ENCODE measurements at regions not wholly inside any gene's neighbourhood (a gene's known extent, or its start where the extent isn't known, plus 50 kb on each side); places are given as distances from the start of the nearest gene placed in this dataset.

- TF ChIP-seq EZH2 (IDR thresholded peaks at IDR 0.05; ENCODE audit: borderline replicate concordance, low read length): no peak
- TF ChIP-seq, protein P1, sequence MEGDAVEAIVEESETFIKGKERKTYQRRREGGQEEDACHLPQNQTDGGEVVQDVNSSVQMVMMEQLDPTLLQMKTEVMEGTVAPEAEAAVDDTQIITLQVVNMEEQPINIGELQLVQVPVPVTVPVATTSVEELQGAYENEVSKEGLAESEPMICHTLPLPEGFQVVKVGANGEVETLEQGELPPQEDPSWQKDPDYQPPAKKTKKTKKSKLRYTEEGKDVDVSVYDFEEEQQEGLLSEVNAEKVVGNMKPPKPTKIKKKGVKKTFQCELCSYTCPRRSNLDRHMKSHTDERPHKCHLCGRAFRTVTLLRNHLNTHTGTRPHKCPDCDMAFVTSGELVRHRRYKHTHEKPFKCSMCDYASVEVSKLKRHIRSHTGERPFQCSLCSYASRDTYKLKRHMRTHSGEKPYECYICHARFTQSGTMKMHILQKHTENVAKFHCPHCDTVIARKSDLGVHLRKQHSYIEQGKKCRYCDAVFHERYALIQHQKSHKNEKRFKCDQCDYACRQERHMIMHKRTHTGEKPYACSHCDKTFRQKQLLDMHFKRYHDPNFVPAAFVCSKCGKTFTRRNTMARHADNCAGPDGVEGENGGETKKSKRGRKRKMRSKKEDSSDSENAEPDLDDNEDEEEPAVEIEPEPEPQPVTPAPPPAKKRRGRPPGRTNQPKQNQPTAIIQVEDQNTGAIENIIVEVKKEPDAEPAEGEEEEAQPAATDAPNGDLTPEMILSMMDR (IDR thresholded peaks at IDR 0.05; ENCODE audit: low read length): no peak
- H3K4me2 ChIP-seq (ENCODE audit: low read length): no peak overlapping the region
These were observed 474.3 kb downstream of the ATP23 start for GRCh38 chr12:58415716-58416115.

GRCh38 chr12:58416236-58416635 lies 474.9 kb downstream of the ATP23 start:
- H3K9ac ChIP-seq (ENCODE audit: low read length): no peak overlapping the region

More at GRCh38 chr12:58415716-58416115, 474.3 kb downstream of the ATP23 start:
- Histone ChIP-seq H3K9ac (ENCODE audit: low read length) (no peak overlapping the region), H3K27me3 (ENCODE audit: insufficient read depth, low read length) (no peaks in the 10 kb centered on the region), H3K79me2 (ENCODE audit: insufficient read depth, low read length) (no peaks in the 10 kb centered on the region), H4K20me1 (ENCODE audit: insufficient read depth, low read length) (no peaks in the 10 kb centered on the region), H3K9me3 (ENCODE audit: low read length) (no peaks in the 10 kb centered on the region), H3K27ac (ENCODE audit: low read depth, low read length, poor library complexity, severe bottlenecking) (no peak overlapping the region), H3F3A (ENCODE audit: insufficient read depth, low read length) (no peaks in the 10 kb centered on the region), H3K4me1 (ENCODE audit: insufficient read depth, low read length, severe bottlenecking) (no peaks in the 10 kb centered on the region), H3K36me3 (ENCODE audit: insufficient read depth, low read length) (no peaks in the 10 kb centered on the region), H3K9me2 (ENCODE audit: low read depth, low read length) (no peaks in the 10 kb centered on the region), H2AFZ (ENCODE audit: low read length) (no peak overlapping the region), H3K4me3 (ENCODE audit: low read depth, low read length, poor library complexity, severe bottlenecking) (no peak overlapping the region)

GRCh38 chr12:58419196-58419760 lies 477.9 kb downstream of the ATP23 start:
- Histone ChIP-seq H2AFZ (ENCODE audit: low read length) (no peak overlapping the region), H3K4me3 (ENCODE audit: low read depth, low read length, poor library complexity, severe bottlenecking) (no peak overlapping the region)
- TF ChIP-seq EZH2 (IDR thresholded peaks at IDR 0.05; ENCODE audit: borderline replicate concordance, low read length): no peak
- TF ChIP-seq, protein P1 (IDR thresholded peaks at IDR 0.05; ENCODE audit: low read length): no peak

More at GRCh38 chr12:58416236-58416635, 474.9 kb downstream of the ATP23 start:
- no peaks in the 10 kb centered on the region for H4K20me1 ChIP-seq (ENCODE audit: insufficient read depth, low read length)
- no peak overlapping the region for H3K4me2 ChIP-seq (ENCODE audit: low read length)
- no peaks in the 10 kb centered on the region for H3F3A ChIP-seq (ENCODE audit: insufficient read depth, low read length)
- H3K36me3 ChIP-seq (ENCODE audit: insufficient read depth, low read length): no peaks in the 10 kb centered on the region
- H3K4me1 ChIP-seq (ENCODE audit: insufficient read depth, low read length, severe bottlenecking): no peaks in the 10 kb centered on the region
- no peaks in the 10 kb centered on the region for H3K9me3 ChIP-seq (ENCODE audit: low read length)
- no peak overlapping the region for H3K4me3 ChIP-seq (ENCODE audit: low read depth, low read length, poor library complexity, severe bottlenecking)
- no peak overlapping the region for H2AFZ ChIP-seq (ENCODE audit: low read length)
- no peak overlapping the region for H3K27ac ChIP-seq (ENCODE audit: low read depth, low read length, poor library complexity, severe bottlenecking)
- H3K27me3 ChIP-seq (ENCODE audit: insufficient read depth, low read length): no peaks in the 10 kb centered on the region
- no peaks in the 10 kb centered on the region for H3K79me2 ChIP-seq (ENCODE audit: insufficient read depth, low read length)
- TF ChIP-seq, protein P1 (IDR thresholded peaks at IDR 0.05; ENCODE audit: low read length): no peak
- TF ChIP-seq EZH2 (IDR thresholded peaks at IDR 0.05; ENCODE audit: borderline replicate concordance, low read length): no peak
- no peaks in the 10 kb centered on the region for H3K9me2 ChIP-seq (ENCODE audit: low read depth, low read length)

More at GRCh38 chr12:58419196-58419760, 477.9 kb downstream of the ATP23 start:
- Histone ChIP-seq H3K27me3 (ENCODE audit: insufficient read depth, low read length) (no peaks in the 10 kb centered on the region), H4K20me1 (ENCODE audit: insufficient read depth, low read length) (no peaks in the 10 kb centered on the region), H3K4me1 (ENCODE audit: insufficient read depth, low read length, severe bottlenecking) (no peaks in the 10 kb centered on the region), H3K27ac (ENCODE audit: low read depth, low read length, poor library complexity, severe bottlenecking) (no peak overlapping the region), H3K9me3 (ENCODE audit: low read length) (no peaks in the 10 kb centered on the region), H3F3A (ENCODE audit: insufficient read depth, low read length) (no peaks in the 10 kb centered on the region), H3K4me2 (ENCODE audit: low read length) (no peak overlapping the region), H3K9ac (ENCODE audit: low read length) (no peak overlapping the region), H3K36me3 (ENCODE audit: insufficient read depth, low read length) (no peaks in the 10 kb centered on the region), H3K9me2 (ENCODE audit: low read depth, low read length) (no peaks in the 10 kb centered on the region), H3K79me2 (ENCODE audit: insufficient read depth, low read length) (no peaks in the 10 kb centered on the region)
